CD4-positive, alpha-beta T cell treated with Interleukin-15 for 4 hours (primary cell): ENCODE measurements at regions not wholly inside any gene's neighbourhood (a gene's known extent, or its start where the extent isn't known, plus 50 kb on each side); places are given as distances from the start of the nearest gene placed in this dataset.

ENCODE experiments used
- DNase-seq: peaks from one replicate; pipeline ENCODE4 v3.0.0-alpha.2; 2020; ENCODE audit warnings: low spot score

- no peak for DNase-seq
These were observed 170.3 kb upstream of the DUSP10 start for GRCh38 chr1:221912230-221912629.

GRCh38 chr1:221911714-221912113, 169.8 kb upstream of the DUSP10 start:
- no peak for DNase-seq

GRCh38 chr1:221910222-221910621, 168.3 kb upstream of the DUSP10 start:
- DNase-seq: no peak

- no peak for DNase-seq
These were observed 166.7 kb upstream of the DUSP10 start for GRCh38 chr1:221908573-221908972.

GRCh38 chr1:221907166-221907932, 165.5 kb upstream of the DUSP10 start:
- DNase-seq: no peak

- DNase-seq: no peak
These were observed 163.9 kb upstream of the DUSP10 start for GRCh38 chr1:221905802-221906201.

- DNase-seq: no peak
These were observed 162.4 kb upstream of the DUSP10 start for GRCh38 chr1:221904319-221904718.

- no peak for DNase-seq
These were observed 161.7 kb upstream of the DUSP10 start for GRCh38 chr1:221903594-221903993.

GRCh38 chr1:221902961-221903360, 161.1 kb upstream of the DUSP10 start:
- DNase-seq: no peak

- no peak for DNase-seq
These were observed 158.8 kb upstream of the DUSP10 start for GRCh38 chr1:221900678-221901077.

- no peak for DNase-seq
These were observed 155.4 kb upstream of the DUSP10 start for GRCh38 chr1:221897321-221897721.

- DNase-seq: no peak
These were observed 150.5 kb upstream of the DUSP10 start for GRCh38 chr1:221892301-221892830.

- no peak for DNase-seq
These were observed 149.8 kb upstream of the DUSP10 start for GRCh38 chr1:221891708-221892107.

GRCh38 chr1:221888801-221889200, 146.9 kb upstream of the DUSP10 start:
- no peak for DNase-seq

- DNase-seq: no peak
These were observed 146.3 kb upstream of the DUSP10 start for GRCh38 chr1:221888218-221888617.

GRCh38 chr1:221887758-221888157, 145.9 kb upstream of the DUSP10 start:
- no peak for DNase-seq

- no peak for DNase-seq
These were observed 145.5 kb upstream of the DUSP10 start for GRCh38 chr1:221887415-221887746.

- no peak for DNase-seq
These were observed 145.0 kb upstream of the DUSP10 start for GRCh38 chr1:221886743-221887414.

- no peak for DNase-seq
These were observed 144.4 kb upstream of the DUSP10 start for GRCh38 chr1:221886311-221886710.

- no peak for DNase-seq
These were observed 142.9 kb upstream of the DUSP10 start for GRCh38 chr1:221884821-221885220.

- no peak for DNase-seq
These were observed 140.1 kb upstream of the DUSP10 start for GRCh38 chr1:221881805-221882581.

- no peak for DNase-seq
These were observed 138.3 kb upstream of the DUSP10 start for GRCh38 chr1:221880182-221880581.

- no peak for DNase-seq
These were observed 136.2 kb upstream of the DUSP10 start for GRCh38 chr1:221878134-221878533.
